Neural progenitor cell (in vitro differentiated cells): ENCODE measurements at regions not wholly inside any gene's neighbourhood (a gene's known extent, or its start where the extent isn't known, plus 50 kb on each side); places are given as distances from the start of the nearest gene placed in this dataset.

Experiments
- DNase-seq: peaks from one replicate; pipeline ENCODE4 v3.0.0-alpha.2; 2016; ENCODE audit warnings: low spot score
- H2AFZ ChIP-seq: fragments of 200-600 bp; sonication (generic); replicated peaks from 2 replicates; pipeline ENCODE4 v1.6.1; 2016; ENCODE audit warnings: antibody characterized with exemption
- H3F3A ChIP-seq: fragments of 200-600 bp; sonication (generic); 2 replicates; pipeline ENCODE4 v1.6.1; 2016; ENCODE audit warnings: antibody characterized with exemption, low read depth
- H3K27ac ChIP-seq: fragments of 200-600 bp; sonication (generic); 2 replicates; pipeline ENCODE4 v1.5.1; 2016; ENCODE audit warnings: mild to moderate bottlenecking
- H3K27me3 ChIP-seq: fragments of 200-600 bp; sonication (generic); 2 replicates; pipeline ENCODE4 v1.6.1; 2016; ENCODE audit warnings: mild to moderate bottlenecking, moderate library complexity
- H3K36me3 ChIP-seq: fragments of 200-600 bp; sonication (generic); 2 replicates; pipeline ENCODE4 v1.5.1; 2016
- H3K4me1 ChIP-seq: fragments of 200-600 bp; sonication (generic); 2 replicates; pipeline ENCODE4 v1.6.1; 2016; ENCODE audit warnings: mixed run types
- H3K4me2 ChIP-seq: fragments of 200-600 bp; sonication (generic); 2 replicates; pipeline ENCODE4 v1.6.1; 2016
- H3K4me3 ChIP-seq: fragments of 200-600 bp; sonication (generic); 2 replicates; pipeline ENCODE4 v1.5.1; 2016
- H3K79me2 ChIP-seq: fragments of 200-600 bp; sonication (generic); 2 replicates; pipeline ENCODE4 v1.6.1; 2016; ENCODE audit warnings: low read depth
- H3K9ac ChIP-seq: fragments of 200-600 bp; sonication (generic); 2 replicates; pipeline ENCODE4 v1.6.1; 2016
- H3K9me3 ChIP-seq: fragments of 200-600 bp; sonication (generic); 2 replicates; pipeline ENCODE4 v1.5.1; 2016; ENCODE audit warnings: low read depth
- H4K20me1 ChIP-seq: fragments of 200-600 bp; sonication (generic); 2 replicates; pipeline ENCODE4 v1.6.1; 2016; ENCODE audit warnings: low read depth
- H3K27ac Mint-ChIP-seq: 3 replicates; pipeline ENCODE4 v1.8.0; 2021; ENCODE audit warnings: mixed read lengths
- H3K27me3 Mint-ChIP-seq: 2 replicates; pipeline ENCODE4 v1.8.0; 2022; ENCODE audit warnings: low read depth, mild to moderate bottlenecking, inconsistent platforms, moderate library complexity, mixed read lengths; ENCODE audit not compliant: insufficient read depth
- H3K36me3 Mint-ChIP-seq: 3 replicates; pipeline ENCODE4 v1.8.0; 2021; ENCODE audit warnings: mixed read lengths
- H3K4me1 Mint-ChIP-seq: 3 replicates; pipeline ENCODE4 v1.8.0; 2021; ENCODE audit warnings: mixed read lengths
- H3K4me3 Mint-ChIP-seq: 3 replicates; pipeline ENCODE4 v1.8.0; 2021; ENCODE audit warnings: mild to moderate bottlenecking, moderate library complexity, mixed read lengths
- H3K9me3 Mint-ChIP-seq: 3 replicates; pipeline ENCODE4 v1.8.0; 2020; ENCODE audit warnings: mixed read lengths
- CTCF ChIP-seq: fragments of 200-600 bp; sonication (generic); IDR thresholded peaks from 2 replicates; pipeline ENCODE4 v1.5.1; 2017; ENCODE audit warnings: antibody characterized with exemption, mild to moderate bottlenecking
- EZH2 ChIP-seq: fragments of 200-600 bp; sonication (generic); IDR thresholded peaks from 2 replicates; pipeline ENCODE4 v1.6.1; 2017; ENCODE audit warnings: antibody characterized with exemption, mild to moderate bottlenecking, moderate library complexity
- EZH2phosphoT487 ChIP-seq: fragments of 200-600 bp; sonication (generic); IDR thresholded peaks from 2 replicates; pipeline ENCODE4 v1.6.1; 2017; ENCODE audit warnings: antibody characterized with exemption

- Mint-ChIP-seq H3K27ac (no peak overlapping the region), H3K27me3 (peaks cover 6% of the 10 kb centered on the region), H3K4me3 (peak overlapping the region; percentile 13), H3K4me1 (peaks cover 5% of the 10 kb centered on the region), H3K36me3 (no peaks in the 10 kb centered on the region), H3K9me3 (no peaks in the 10 kb centered on the region)
- Histone ChIP-seq H3F3A (no peaks in the 10 kb centered on the region), H3K4me2 (no peak overlapping the region), H3K9me3 (no peaks in the 10 kb centered on the region), H3K9ac (no peak overlapping the region), H3K36me3 (no peaks in the 10 kb centered on the region), H3K79me2 (no peaks in the 10 kb centered on the region), H2AFZ (no peak overlapping the region), H4K20me1 (no peaks in the 10 kb centered on the region), H3K4me3 (no peak overlapping the region), H3K4me1 (peaks cover 6% of the 10 kb centered on the region), H3K27me3 (no peaks in the 10 kb centered on the region), H3K27ac (no peak overlapping the region)
- no peak for DNase-seq
- no peak for TF ChIP-seq EZH2phosphoT487
- no peak for TF ChIP-seq EZH2
- TF ChIP-seq CTCF: no peak
These were observed 192.0 kb downstream of the SH3BP4 start for GRCh38 chr2:235143789-235144188.

- Histone ChIP-seq H3K36me3 (no peaks in the 10 kb centered on the region), H3K27me3 (no peaks in the 10 kb centered on the region), H3K4me3 (no peak overlapping the region), H3K79me2 (no peaks in the 10 kb centered on the region), H3F3A (no peaks in the 10 kb centered on the region), H3K9ac (no peak overlapping the region), H3K4me2 (no peak overlapping the region), H3K4me1 (peaks cover 6% of the 10 kb centered on the region), H4K20me1 (no peaks in the 10 kb centered on the region), H3K27ac (no peak overlapping the region), H3K9me3 (no peaks in the 10 kb centered on the region), H2AFZ (peak overlapping the region; percentile 17)
- H3K27me3 Mint-ChIP-seq: peaks cover 6% of the 10 kb centered on the region
- peak overlapping the region; percentile 13 for H3K4me3 Mint-ChIP-seq
- no peak for DNase-seq
- no peak for TF ChIP-seq EZH2
- TF ChIP-seq EZH2phosphoT487: no peak
- no peak for TF ChIP-seq CTCF
- peaks cover 5% of the 10 kb centered on the region for H3K4me1 Mint-ChIP-seq
- no peaks in the 10 kb centered on the region for H3K36me3 Mint-ChIP-seq
- H3K27ac Mint-ChIP-seq: peak overlapping the region; percentile 46
- no peaks in the 10 kb centered on the region for H3K9me3 Mint-ChIP-seq
These were observed 192.5 kb downstream of the SH3BP4 start for GRCh38 chr2:235144291-235144690.

- TF ChIP-seq EZH2 (no peak), CTCF (no peak), EZH2phosphoT487 (no peak)
- peaks cover 3% of the 10 kb centered on the region for H3K27me3 Mint-ChIP-seq
- Histone ChIP-seq H3K27ac (no peak overlapping the region), H2AFZ (no peak overlapping the region), H3K36me3 (no peaks in the 10 kb centered on the region), H3K9ac (no peak overlapping the region), H3K4me2 (peak overlapping the region; percentile 18), H3K27me3 (no peaks in the 10 kb centered on the region), H3K4me3 (no peak overlapping the region), H3K9me3 (no peaks in the 10 kb centered on the region), H4K20me1 (no peaks in the 10 kb centered on the region), H3K4me1 (peaks cover 6% of the 10 kb centered on the region), H3F3A (no peaks in the 10 kb centered on the region), H3K79me2 (no peaks in the 10 kb centered on the region)
- no peak overlapping the region for H3K4me3 Mint-ChIP-seq
- H3K4me1 Mint-ChIP-seq: peaks cover 5% of the 10 kb centered on the region
- no peak overlapping the region for H3K27ac Mint-ChIP-seq
- DNase-seq: no peak
- no peaks in the 10 kb centered on the region for H3K9me3 Mint-ChIP-seq
- H3K36me3 Mint-ChIP-seq: no peaks in the 10 kb centered on the region
These were observed 194.4 kb downstream of the SH3BP4 start for GRCh38 chr2:235146206-235146605.
